ENCODE measurements at regions not wholly inside any gene's neighbourhood (a gene's known extent, or its start where the extent isn't known, plus 50 kb on each side); places are given as distances from the start of the nearest gene placed in this dataset.

- no peak for TF ChIP-seq POLR2A (IDR thresholded peaks at IDR 0.05; ENCODE audit: control extremely low read depth in 1 of 2, low read depth in 2 of 2, low read length in 2 of 2)
- TF ChIP-seq POLR2AphosphoS5 (IDR thresholded peaks at IDR 0.05; ENCODE audit: low read depth, low read length), result no peak
- TF ChIP-seq POU5F1 (IDR thresholded peaks at IDR 0.05; ENCODE audit: low read depth, low read length), result no peak
- TF ChIP-seq MAFK (IDR thresholded peaks at IDR 0.05; ENCODE audit: low read depth, low read length), result no peak
- no peak for TF ChIP-seq EGR1 (IDR thresholded peaks at IDR 0.05; ENCODE audit: borderline replicate concordance, low read depth, low read length)
- no peak for TF ChIP-seq CTCF (IDR thresholded peaks at IDR 0.05; ENCODE audit: control extremely low read depth in 1 of 3, insufficient read depth in 1 of 3, low read depth in 1 of 3, low read length in 3 of 3)
- TF ChIP-seq CHD2 (IDR thresholded peaks at IDR 0.05; ENCODE audit: low read length), result no peak
- no peak for TF ChIP-seq ATF3 (IDR thresholded peaks at IDR 0.05; ENCODE audit: insufficient read depth, low read depth, low read length)
- no peak for TF ChIP-seq USF2 (IDR thresholded peaks at IDR 0.05; ENCODE audit: low read length)
These were observed 377.9 kb downstream of the FAM133A start for GRCh38 chrX:94051926-94052325.

Measured in H1 (cell line).